Peyer's patch (tissue), 4 donors: ENCODE measurements at regions not wholly inside any gene's neighbourhood (a gene's known extent, or its start where the extent isn't known, plus 50 kb on each side); places are given as distances from the start of the nearest gene placed in this dataset.
"Not testable (repeated sequence)": the region's sequence is repeated elsewhere in the genome, so short reads cannot be mapped to it uniquely, and the experiment has no call there.

Experiments used
- CTCF ChIP-seq, 6 experiments: fragments of 450-650 bp in 4 of 6; fragments of 200-600 bp in 2 of 6; sonication (generic) in 1 of 6; IDR thresholded peaks; one replicate each; pipeline ENCODE4 v1.5.1; 2017 to 2019; ENCODE audit warnings: antibody characterized with exemption in 6 of 6, mild to moderate bottlenecking in 3 of 6, moderate library complexity in 1 of 6
- POLR2A ChIP-seq, 2 donors: fragments of 450-650 bp; IDR thresholded peaks; one replicate each; pipeline ENCODE4 v1.5.1; 2017; ENCODE audit warnings: antibody characterized with exemption in 2 of 2, mild to moderate bottlenecking in 2 of 2, moderate library complexity in 2 of 2

- TF ChIP-seq CTCF, POLR2A (IDR thresholded peaks at IDR 0.05): not testable (repeated sequence)
Observed at GRCh38 chr4:170682087-170682486, 592.3 kb upstream of the AADAT start.
